IPS DF 4.7 (cell line): ENCODE measurements at regions not wholly inside any gene's neighbourhood (a gene's known extent, or its start where the extent isn't known, plus 50 kb on each side); places are given as distances from the start of the nearest gene placed in this dataset.

Source experiments
- DNase-seq: peaks from one replicate; pipeline ENCODE4 v3.0.0-alpha.2; 2013; ENCODE audit warnings: low spot score; ENCODE audit errors: extremely low read depth

GRCh38 chr2:106041150-106041549 lies 153.0 kb downstream of the UXS1 start:
- no peak for DNase-seq

DNA sequence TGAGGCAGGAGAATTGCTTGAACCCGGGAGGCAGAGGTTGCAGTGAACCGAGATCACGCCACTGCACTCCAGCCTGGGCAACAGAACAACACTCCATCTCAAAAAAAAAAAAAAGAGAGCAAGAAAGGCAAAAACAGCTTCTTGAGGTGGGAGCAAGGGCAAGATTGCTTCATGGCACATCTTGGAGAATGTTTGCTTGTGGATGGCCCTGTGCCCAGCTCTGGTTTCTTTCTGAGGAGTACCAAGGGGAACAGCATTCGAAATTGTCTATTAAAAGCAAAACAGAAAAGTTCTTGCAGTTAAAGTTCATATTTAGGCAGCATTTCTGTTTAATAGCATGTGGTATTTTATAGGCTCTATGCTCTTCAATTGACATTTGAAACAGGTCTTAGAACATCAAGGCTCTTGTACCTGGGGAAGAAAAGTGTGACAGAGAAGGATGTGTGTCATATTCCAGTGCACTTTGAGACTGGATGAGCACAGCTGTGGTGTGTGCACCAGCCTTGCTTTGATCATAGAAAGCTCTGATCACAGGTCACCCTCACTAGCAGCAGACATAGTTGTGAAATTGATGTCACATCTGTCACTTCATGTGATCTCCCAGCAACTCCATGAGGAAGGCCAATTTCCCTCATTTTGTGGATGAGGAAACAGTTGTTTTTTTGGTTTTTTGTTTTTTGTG lies 154.3 kb downstream of the UXS1 start:
- no peak for DNase-seq

GRCh38 chr2:106038601-106039375 lies 155.3 kb downstream of the UXS1 start:
- no peak for DNase-seq

DNA sequence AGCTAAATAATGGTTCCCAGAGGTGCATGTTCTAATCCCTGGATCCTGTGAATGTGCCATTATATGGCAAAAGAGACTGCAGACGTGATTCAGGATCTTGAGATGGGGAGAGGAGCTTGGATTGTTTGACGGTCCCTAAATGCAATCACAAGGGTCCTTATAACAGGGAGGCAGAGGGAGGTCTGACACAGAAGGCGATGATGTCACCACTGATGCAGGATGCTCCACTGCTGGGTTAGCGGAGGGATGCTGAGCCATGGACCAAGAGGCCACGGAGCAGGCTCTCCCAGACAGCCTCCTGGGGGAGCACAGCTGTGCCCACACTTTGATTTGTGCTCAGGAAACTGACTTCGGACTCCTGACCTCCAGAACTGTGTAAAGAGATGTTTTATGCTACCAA lies 156.2 kb downstream of the UXS1 start:
- DNase-seq: no peak

GRCh38 chr2:106037262-106037661 lies 156.8 kb downstream of the UXS1 start:
- no peak for DNase-seq

DNA sequence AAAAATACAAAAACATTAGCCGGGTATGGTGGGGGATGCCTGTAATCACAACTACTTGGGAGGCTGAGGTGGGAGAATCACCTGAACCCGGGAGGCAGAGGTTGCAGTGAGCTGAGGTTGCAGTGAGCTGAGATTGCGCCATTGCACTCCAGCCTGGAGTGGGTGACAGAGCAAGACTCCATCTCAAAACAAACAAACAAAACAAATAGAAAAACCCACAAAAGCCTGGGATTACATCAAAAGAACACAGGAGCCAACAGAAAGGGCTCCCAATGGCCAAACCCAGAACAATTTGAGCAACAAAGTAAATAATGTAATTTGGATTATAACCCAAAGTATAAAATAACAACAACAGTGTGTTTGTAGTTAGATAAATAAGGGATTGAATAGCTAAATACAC lies 159.8 kb downstream of the UXS1 start:
- no peak for DNase-seq

DNA sequence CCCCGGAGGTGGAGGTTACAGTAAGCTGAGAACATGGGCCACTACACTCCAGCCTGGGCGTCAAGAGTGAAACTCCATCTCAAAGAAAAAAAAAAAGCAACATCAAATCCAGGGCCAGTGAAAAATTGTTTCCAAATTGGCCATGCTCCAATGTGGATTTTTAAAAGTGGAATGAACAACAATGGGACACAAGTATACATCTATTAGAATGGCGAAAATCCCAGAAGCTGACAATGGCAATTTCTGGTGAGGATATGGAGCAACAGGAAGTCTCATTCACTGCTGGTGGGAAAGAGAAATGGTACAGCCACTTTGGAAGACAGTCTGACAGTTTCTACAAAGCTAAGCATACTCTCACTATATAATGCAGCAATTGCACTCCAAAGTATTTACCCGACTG lies 161.4 kb downstream of the UXS1 start:
- DNase-seq: no peak

DNA sequence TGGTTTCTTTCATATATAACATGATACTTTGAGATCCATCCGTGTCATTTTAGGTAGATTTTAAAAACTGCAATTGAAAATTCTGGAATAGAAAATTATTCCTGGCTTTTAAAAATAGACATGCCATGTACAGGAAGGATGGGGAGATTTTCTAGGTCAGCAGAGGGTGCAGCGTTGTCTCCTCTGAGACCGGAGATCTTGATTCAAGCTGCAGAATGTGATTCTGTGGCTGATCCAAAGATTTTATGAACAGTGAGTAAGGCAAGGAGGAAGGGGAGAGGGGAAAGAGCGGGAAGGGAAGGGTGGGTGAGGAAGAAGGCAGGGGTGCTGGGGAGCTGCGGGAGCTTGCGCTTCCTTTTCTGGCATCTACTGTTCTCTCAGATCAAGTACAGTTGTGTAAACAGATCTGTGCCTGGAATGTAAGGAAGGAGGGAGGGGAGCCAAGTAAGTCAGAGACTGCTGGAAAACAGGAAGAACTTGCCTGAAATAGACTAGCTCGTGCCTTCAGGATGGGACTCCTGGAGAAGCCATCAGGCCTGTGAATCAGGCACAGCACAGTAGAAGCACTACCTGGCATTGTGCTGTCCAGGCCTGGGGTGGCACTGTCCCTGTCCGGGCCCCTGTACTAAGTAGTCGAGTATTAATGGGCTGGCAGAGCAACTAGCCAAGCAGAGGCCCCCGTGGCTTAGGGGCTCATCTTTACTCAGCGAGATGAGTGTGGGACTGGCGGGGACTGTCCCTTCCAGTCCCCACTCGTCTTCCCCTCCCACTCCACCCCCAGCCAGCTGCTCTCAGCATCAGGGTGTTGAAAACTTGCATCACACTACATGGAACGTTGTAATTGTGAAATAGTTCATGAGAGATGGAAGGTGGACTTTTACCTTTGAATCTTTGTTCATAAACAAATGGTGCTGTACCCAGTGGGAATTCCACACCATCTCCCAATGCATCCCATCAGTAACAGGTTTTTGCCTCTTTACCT lies 163.5 kb downstream of the UXS1 start:
- no peak for DNase-seq

GRCh38 chr2:106028192-106028591 lies 165.9 kb downstream of the UXS1 start:
- no peak for DNase-seq

GRCh38 chr2:106026271-106027190 lies 167.6 kb downstream of the UXS1 start:
- no peak for DNase-seq

GRCh38 chr2:106025796-106026195 lies 168.3 kb downstream of the UXS1 start:
- no peak for DNase-seq

DNA sequence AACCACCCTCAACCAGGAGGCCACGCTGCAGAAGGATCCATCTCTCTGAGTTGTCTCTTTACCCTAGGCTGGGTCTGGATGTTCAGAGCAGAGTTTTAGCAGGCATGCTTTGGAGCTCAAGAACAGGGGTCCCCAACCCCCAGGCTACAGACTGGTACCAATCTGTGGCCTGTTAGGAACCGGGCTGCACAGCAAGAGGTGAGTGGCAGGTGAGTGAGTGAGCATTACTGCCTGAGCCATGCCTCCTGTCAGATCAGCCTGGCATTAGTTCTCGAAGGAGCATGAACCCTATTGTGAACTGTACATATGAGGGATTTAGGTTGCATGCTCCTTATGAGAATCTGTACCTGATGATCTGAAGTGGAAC lies 172.5 kb downstream of the UXS1 start:
- DNase-seq: no peak

- no peak for DNase-seq
Measured at GRCh38 chr2:106020821-106021661, 173.1 kb downstream of the UXS1 start.

DNA sequence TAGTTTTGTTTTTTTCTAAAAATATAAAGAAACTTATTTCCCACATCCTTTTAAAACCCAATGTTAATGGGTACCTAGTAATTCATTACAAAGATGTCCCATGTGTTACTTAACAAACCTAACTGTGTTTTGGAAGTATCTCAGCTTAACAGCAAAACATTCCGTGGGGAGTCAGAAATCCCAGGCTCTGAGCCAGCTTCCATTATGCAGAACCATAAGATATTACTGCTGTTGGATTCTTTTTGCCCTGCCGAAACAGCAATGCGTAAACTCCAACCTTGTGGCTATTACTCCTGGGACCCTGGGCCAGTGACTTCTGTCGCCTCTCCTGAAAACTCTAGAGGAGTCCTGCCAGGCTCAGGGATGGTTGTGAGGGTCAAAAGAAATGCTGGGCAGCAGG lies 174.1 kb downstream of the UXS1 start:
- no peak for DNase-seq

DNA sequence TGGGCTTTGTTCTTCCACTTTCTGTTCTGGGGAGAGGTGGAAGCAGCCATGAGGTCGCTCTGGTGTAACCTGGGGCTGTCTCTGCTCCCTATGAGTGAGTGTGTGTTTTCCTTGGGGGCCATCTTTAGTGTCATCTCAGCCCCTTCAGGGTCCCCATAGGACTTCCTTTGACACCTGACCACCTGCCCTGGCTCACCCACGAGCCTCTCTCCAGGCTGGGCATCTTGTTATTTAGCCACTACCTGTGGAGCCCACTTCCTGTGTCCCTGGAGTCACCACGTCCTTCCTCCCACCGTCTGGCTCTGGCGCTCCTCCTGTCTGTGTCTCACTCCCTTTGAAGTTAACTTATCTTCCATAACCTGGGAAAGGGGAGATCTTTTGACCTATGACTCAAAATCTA lies 176.0 kb downstream of the UXS1 start:
- no peak for DNase-seq

GRCh38 chr2:106012591-106013347 lies 181.3 kb downstream of the UXS1 start:
- DNase-seq: no peak

DNA sequence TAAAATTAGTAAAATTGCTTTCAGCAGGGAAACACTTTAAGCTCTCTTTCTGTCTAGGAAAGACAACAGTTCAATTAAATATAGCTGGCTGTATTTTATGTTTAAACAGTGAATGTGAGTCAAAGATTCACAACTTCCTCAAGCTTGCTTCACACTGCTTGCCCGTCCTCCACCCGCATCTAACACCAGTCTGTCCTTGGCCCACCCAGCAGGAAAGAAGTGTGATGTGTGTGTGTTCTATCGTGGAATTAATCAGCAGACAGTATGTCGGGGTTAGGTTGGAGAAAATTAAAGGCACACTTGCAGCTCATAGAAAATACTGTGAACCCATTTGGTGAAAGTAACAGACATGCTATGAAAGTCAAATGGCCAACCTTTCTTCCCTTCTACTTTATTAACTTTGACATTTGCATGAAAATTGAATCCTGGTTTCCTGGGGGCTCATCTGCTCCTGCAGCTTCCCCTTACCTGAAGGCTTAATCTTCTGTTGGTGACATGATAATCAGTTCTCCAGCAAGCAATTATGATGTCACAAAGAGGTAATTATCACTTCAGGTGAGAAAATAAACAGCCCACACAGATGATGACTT lies 182.0 kb downstream of the UXS1 start:
- DNase-seq: no peak

DNA sequence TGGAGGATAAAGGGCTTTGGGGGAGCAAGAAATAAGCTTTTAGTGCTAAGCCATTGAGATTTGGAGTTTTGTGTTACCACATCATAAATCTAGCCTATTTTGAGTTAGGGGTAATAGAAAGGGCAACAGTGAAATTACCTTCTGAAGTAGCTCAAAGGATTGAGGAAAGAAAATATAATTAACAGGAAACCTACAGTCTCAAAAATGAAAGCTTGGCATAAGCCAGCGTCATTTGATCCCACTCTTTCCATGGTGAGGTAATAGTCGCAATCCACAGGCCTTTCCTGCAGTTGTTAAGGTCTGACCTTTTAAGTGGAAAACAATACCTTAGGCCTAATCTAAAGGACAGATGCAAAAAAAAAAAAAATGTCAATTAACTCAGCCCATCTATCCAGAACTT lies 182.7 kb downstream of the UXS1 start:
- DNase-seq: no peak

DNA sequence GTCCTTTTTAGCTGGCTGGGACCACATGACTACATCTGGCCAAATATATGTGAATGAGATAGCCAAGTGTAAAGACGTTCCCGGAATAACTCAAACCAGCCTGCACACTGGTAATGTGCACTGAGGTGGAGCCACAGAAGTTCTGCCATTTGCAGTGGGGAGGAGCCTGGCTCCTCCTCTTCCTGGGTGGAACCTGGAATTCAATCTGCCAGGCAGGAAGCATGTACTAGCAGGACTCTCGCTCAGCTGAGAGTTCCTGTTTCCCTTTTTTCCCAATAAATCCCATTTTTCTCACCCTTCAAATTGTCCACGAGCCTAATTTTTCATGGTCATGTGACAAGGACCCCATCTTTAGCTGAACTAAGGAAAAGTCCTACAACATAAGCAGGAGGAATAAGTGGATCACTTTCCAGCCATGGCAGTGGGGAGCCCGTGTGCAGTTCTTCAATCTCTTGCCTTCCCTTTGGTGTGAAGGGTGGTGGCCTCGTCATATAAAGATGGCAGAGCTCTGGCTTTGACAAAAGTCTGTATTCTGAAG lies 183.2 kb downstream of the UXS1 start:
- DNase-seq: no peak
